Mesendoderm (in vitro differentiated cells): ENCODE measurements at regions not wholly inside any gene's neighbourhood (a gene's known extent, or its start where the extent isn't known, plus 50 kb on each side); places are given as distances from the start of the nearest gene placed in this dataset.

Experiments used
- DNase-seq: peaks from one replicate; pipeline ENCODE4 v3.0.0; 2013
- H2AK5ac ChIP-seq: 2 replicates; pipeline ENCODE4 v1.6.1; 2013; ENCODE audit warnings: low read length, inconsistent platforms
- H2BK120ac ChIP-seq: 2 replicates; pipeline ENCODE4 v1.6.1; 2013; ENCODE audit warnings: low read depth, mild to moderate bottlenecking, low read length, moderate library complexity, mixed read lengths
- H2BK15ac ChIP-seq: replicated peaks from 2 replicates; pipeline ENCODE4 v1.6.1; 2013; ENCODE audit warnings: low read depth, mild to moderate bottlenecking, moderate library complexity
- H2BK5ac ChIP-seq: 2 replicates; pipeline ENCODE4 v1.6.1; 2013; ENCODE audit warnings: low read length, inconsistent platforms
- H3K18ac ChIP-seq: 2 replicates; pipeline ENCODE4 v1.6.1; 2013; ENCODE audit warnings: mild to moderate bottlenecking, low read length, mixed read lengths
- H3K23ac ChIP-seq: one replicate; pipeline ENCODE4 v1.6.1; 2013; ENCODE audit warnings: low read length
- H3K27ac ChIP-seq: 2 replicates; pipeline ENCODE4 v1.5.1; 2013; ENCODE audit warnings: low read depth, mild to moderate bottlenecking, inconsistent platforms, low read length, moderate library complexity
- H3K27me3 ChIP-seq: 2 replicates; pipeline ENCODE4 v1.6.1; 2013; ENCODE audit warnings: low read length, control low read depth, mild to moderate bottlenecking, inconsistent platforms; ENCODE audit not compliant: insufficient read depth, poor library complexity
- H3K36me3 ChIP-seq: 2 replicates; pipeline ENCODE4 v1.6.1; 2013; ENCODE audit warnings: low read length, inconsistent platforms; ENCODE audit not compliant: control insufficient read depth, insufficient read depth
- H3K4ac ChIP-seq: one replicate; pipeline ENCODE4 v1.6.1; 2013; ENCODE audit warnings: low read depth, mild to moderate bottlenecking, low read length, moderate library complexity
- H3K4me1 ChIP-seq: 2 replicates; pipeline ENCODE4 v1.6.1; 2013; ENCODE audit warnings: low read depth, low read length, inconsistent platforms; ENCODE audit not compliant: control insufficient read depth
- H3K4me2 ChIP-seq: 2 replicates; pipeline ENCODE4 v1.6.1; 2013; ENCODE audit warnings: low read length
- H3K4me3 ChIP-seq: 2 replicates; pipeline ENCODE4 v1.5.1; 2013; ENCODE audit warnings: mild to moderate bottlenecking, low read length
- H3K56ac ChIP-seq: one replicate; pipeline ENCODE4 v1.6.1; 2013; ENCODE audit warnings: low read length
- H3K79me1 ChIP-seq: 2 replicates; pipeline ENCODE4 v1.6.1; 2013; ENCODE audit warnings: low read length, inconsistent platforms
- H3K79me2 ChIP-seq: 2 replicates; pipeline ENCODE4 v1.6.1; 2013; ENCODE audit warnings: mild to moderate bottlenecking, low read length; ENCODE audit not compliant: control insufficient read depth, insufficient read depth
- H3K9ac ChIP-seq: 2 replicates; pipeline ENCODE4 v1.6.1; 2013; ENCODE audit warnings: low read length, inconsistent platforms
- H4K5ac ChIP-seq: one replicate; pipeline ENCODE4 v1.6.1; 2013; ENCODE audit warnings: low read length
- H4K8ac ChIP-seq: one replicate; pipeline ENCODE4 v1.6.1; 2013; ENCODE audit warnings: low read depth, mild to moderate bottlenecking, control low read depth, low read length, moderate library complexity
- WGBS: extraction: QIAGEN DNeasy Blood & Tissue Kit; methylation state at CpG from one replicate; pipeline ENCODE4 v1.1.7; 2013; ENCODE audit warnings: low lambda C conversion rate, missing lambda C conversion rate; ENCODE audit not compliant: insufficient coverage; ENCODE audit errors: extremely low coverage; 5-methylcytosine and 5-hydroxymethylcytosine counted together

DNA sequence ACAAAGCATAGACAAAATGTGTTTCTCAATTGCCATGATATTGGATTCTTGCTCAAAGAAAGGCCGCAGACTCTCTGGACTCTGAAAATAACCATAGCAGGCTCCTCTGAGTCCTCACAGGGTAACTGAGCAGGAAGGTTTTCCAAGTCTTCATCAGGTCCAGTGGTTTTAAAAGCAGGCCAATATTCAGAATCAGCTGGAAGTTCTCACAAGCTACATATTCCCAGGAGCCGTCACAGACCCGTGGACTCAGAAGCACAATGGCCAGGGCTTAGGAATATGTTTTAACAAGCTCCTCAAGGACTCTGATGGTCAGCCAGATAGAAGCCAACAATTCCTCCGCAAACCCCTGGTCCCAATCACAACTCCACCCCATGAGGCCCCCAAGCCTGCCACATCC lies 256.1 kb upstream of the ADAMTS9 start:
- no peak overlapping the region for H3K27ac ChIP-seq
- no peak overlapping the region for H4K8ac ChIP-seq
- H2BK5ac ChIP-seq: no peak overlapping the region
- no peak for DNase-seq
- no peak overlapping the region for H2BK15ac ChIP-seq
- no peak overlapping the region for H3K56ac ChIP-seq
- no CpG with 5 or more reads among the region's 4 CpGs for WGBS
- peaks cover 8% of the 10 kb centered on the region for H3K4me1 ChIP-seq
- no peak overlapping the region for H3K4me2 ChIP-seq
- H2BK120ac ChIP-seq: no peak overlapping the region
- no peaks in the 10 kb centered on the region for H3K79me2 ChIP-seq
- no peaks in the 10 kb centered on the region for H3K79me1 ChIP-seq
- H3K23ac ChIP-seq: no peak overlapping the region
- H3K27me3 ChIP-seq: no peaks in the 10 kb centered on the region
- peak overlapping the region; percentile 20 for H3K4ac ChIP-seq
- no peak overlapping the region for H4K5ac ChIP-seq
- peak overlapping the region; percentile 75 for H3K18ac ChIP-seq
- no peaks in the 10 kb centered on the region for H3K36me3 ChIP-seq
- no peak overlapping the region for H3K4me3 ChIP-seq
- H3K9ac ChIP-seq: no peak overlapping the region
- no peak overlapping the region for H2AK5ac ChIP-seq

DNA sequence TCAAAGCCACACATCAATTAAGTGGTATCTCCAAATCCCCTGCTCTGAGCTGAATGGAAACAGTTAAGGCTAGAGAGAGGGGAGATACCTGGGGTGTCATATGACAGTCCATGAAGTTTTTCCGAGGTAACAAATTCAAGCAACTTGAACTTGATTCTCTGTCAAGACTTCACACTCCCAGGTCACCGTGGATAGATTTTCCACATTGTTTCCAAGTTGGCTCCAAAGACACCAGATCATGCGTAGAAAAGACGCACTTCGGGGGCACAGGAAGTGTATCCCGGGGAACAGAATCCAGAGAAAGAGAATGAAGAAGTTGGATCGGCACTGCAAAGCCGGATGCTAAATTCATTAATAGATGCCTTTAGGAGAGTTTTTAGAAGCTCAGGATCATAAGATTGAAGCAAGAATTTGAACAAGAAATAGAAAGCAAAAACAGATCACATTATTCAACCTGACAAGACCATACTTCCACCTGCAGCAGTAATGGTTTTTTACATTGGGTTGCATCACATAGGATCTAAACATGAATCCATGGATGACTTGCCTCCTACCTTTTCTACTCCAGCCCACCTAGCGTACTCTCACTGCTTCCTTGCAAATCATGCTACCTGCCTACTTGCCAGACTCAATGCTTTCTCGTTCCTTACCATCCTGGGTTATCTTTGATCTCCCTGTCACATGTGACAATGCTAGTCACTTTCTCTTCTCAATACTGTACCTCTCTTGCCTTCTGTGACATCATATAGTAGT lies 253.0 kb upstream of the ADAMTS9 start:
- Histone ChIP-seq H2BK120ac (no peak overlapping the region), H3K27me3 (no peaks in the 10 kb centered on the region), H3K4me1 (peaks cover 8% of the 10 kb centered on the region), H4K5ac (no peak overlapping the region), H3K23ac (no peak overlapping the region), H2BK5ac (no peak overlapping the region), H3K56ac (no peak overlapping the region), H2AK5ac (no peak overlapping the region), H3K4me2 (no peak overlapping the region), H3K4me3 (no peak overlapping the region), H4K8ac (no peak overlapping the region), H3K36me3 (no peaks in the 10 kb centered on the region), H2BK15ac (no peak overlapping the region), H3K9ac (no peak overlapping the region), H3K79me2 (no peaks in the 10 kb centered on the region), H3K27ac (no peak overlapping the region), H3K79me1 (no peaks in the 10 kb centered on the region), H3K18ac (no peak overlapping the region), H3K4ac (no peak overlapping the region)
- no peak for DNase-seq
- WGBS: no CpG with 5 or more reads among the region's 10 CpGs

DNA sequence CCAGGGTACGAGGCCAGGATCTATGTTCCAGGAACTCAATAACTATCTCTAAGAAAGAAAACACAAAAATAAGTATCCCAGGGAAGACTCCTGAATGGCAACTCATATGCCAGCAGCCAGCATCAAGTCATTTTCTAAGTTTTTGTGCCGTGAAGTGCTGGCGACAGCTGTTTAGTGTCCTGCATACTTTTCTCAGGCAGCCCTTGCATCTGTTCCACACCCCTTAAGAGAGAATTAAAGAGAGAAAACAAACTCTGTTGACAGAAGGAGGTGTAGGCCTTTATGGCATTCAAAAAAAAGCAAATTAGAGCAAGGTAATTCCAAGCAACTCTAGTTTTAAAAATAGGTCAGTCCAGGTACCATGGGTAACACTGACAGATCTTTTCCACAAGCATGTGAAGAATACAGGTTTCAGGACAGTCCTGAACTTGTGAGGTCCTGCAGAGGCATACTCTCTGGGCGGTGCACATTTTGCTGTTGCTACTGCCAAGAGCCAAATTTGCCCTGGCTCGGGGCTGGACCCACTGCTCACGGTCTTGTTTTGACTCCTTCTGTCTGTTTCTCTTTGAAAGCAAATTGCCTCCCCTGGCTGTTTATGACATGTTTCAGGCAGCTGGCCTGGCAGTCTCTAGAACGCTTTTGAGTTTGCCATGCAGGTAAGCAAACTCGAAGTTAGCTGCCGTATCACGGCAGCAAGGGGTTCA lies 252.1 kb upstream of the ADAMTS9 start:
- no peak overlapping the region for H3K18ac ChIP-seq
- no peak for DNase-seq
- no peaks in the 10 kb centered on the region for H3K27me3 ChIP-seq
- H2BK120ac ChIP-seq: no peak overlapping the region
- H3K56ac ChIP-seq: no peak overlapping the region
- no peak overlapping the region for H3K4ac ChIP-seq
- H3K27ac ChIP-seq: no peak overlapping the region
- no peak overlapping the region for H3K4me2 ChIP-seq
- no peak overlapping the region for H2BK15ac ChIP-seq
- H3K79me1 ChIP-seq: no peaks in the 10 kb centered on the region
- peaks cover 3% of the 10 kb centered on the region for H3K4me1 ChIP-seq
- H4K8ac ChIP-seq: no peak overlapping the region
- WGBS: no CpG with 5 or more reads among the region's 10 CpGs
- H3K4me3 ChIP-seq: no peak overlapping the region
- H3K23ac ChIP-seq: no peak overlapping the region
- no peak overlapping the region for H4K5ac ChIP-seq
- no peak overlapping the region for H2AK5ac ChIP-seq
- H3K9ac ChIP-seq: no peak overlapping the region
- H3K79me2 ChIP-seq: no peaks in the 10 kb centered on the region
- no peak overlapping the region for H2BK5ac ChIP-seq
- no peaks in the 10 kb centered on the region for H3K36me3 ChIP-seq

DNA sequence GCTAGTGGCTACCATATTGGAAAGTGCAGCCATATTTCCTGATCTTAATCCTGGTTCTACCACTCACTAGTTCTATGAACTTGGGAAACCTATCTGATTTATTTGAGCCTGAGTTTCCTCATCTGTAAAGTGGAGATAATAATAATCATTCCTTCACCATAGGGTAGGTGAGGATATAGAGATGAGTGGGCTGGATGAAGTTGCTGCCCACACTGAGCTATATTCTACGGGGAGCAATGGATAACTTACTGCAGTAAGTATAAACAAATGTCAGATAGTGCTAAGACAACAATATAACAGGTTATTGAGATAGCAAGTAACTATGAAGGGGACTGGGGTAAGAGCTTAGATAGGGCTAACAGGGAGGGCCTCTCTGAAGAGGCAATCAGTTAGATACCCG lies 251.5 kb upstream of the ADAMTS9 start:
- Histone ChIP-seq H2BK120ac (no peak overlapping the region), H4K8ac (no peak overlapping the region), H3K4ac (no peak overlapping the region), H3K79me1 (no peaks in the 10 kb centered on the region), H2BK5ac (no peak overlapping the region), H4K5ac (no peak overlapping the region), H3K4me3 (no peak overlapping the region), H3K9ac (no peak overlapping the region), H3K4me2 (no peak overlapping the region), H3K23ac (no peak overlapping the region), H3K18ac (no peak overlapping the region), H3K56ac (no peak overlapping the region), H2BK15ac (no peak overlapping the region), H3K36me3 (no peaks in the 10 kb centered on the region), H3K27me3 (no peaks in the 10 kb centered on the region), H2AK5ac (no peak overlapping the region), H3K4me1 (no peaks in the 10 kb centered on the region), H3K79me2 (no peaks in the 10 kb centered on the region), H3K27ac (no peak overlapping the region)
- no peak for DNase-seq
- whole genome bisulfite sequencing: no CpG with 5 or more reads among the region's 2 CpGs

DNA sequence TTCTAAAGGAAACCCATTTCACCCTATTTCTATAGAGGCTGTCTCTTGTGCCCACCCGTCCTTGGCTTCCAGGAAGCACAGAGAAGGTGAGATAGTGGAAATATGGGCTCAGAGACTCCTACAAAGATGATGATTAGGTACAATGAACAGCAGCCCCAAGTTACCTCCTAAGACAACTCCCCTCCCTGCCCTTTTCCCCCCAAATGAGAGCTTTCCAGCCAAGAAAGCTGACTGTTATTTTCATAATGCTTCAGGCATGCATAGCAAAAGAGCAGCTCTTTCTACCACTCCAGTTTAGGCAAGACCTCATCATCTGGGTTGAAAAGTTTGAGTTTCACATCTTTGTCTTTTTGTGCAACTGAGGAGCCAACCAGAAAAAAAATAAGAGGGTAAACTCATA lies 248.8 kb upstream of the ADAMTS9 start:
- H3K23ac ChIP-seq: no peak overlapping the region
- no peaks in the 10 kb centered on the region for H3K36me3 ChIP-seq
- no peak overlapping the region for H3K4me2 ChIP-seq
- DNase-seq: no peak
- no peak overlapping the region for H3K9ac ChIP-seq
- H2BK5ac ChIP-seq: no peak overlapping the region
- H4K8ac ChIP-seq: no peak overlapping the region
- H2BK120ac ChIP-seq: no peak overlapping the region
- no peak overlapping the region for H3K4me3 ChIP-seq
- no CpG with 5 or more reads among the region's 1 CpG for WGBS
- no peak overlapping the region for H3K56ac ChIP-seq
- no peak overlapping the region for H3K4ac ChIP-seq
- H2AK5ac ChIP-seq: no peak overlapping the region
- no peak overlapping the region for H3K18ac ChIP-seq
- H3K79me2 ChIP-seq: no peaks in the 10 kb centered on the region
- no peak overlapping the region for H4K5ac ChIP-seq
- no peaks in the 10 kb centered on the region for H3K27me3 ChIP-seq
- H2BK15ac ChIP-seq: no peak overlapping the region
- H3K27ac ChIP-seq: no peak overlapping the region
- no peaks in the 10 kb centered on the region for H3K4me1 ChIP-seq
- no peaks in the 10 kb centered on the region for H3K79me1 ChIP-seq
